ENCODE measurements at regions not wholly inside any gene's neighbourhood (a gene's known extent, or its start where the extent isn't known, plus 50 kb on each side); places are given as distances from the start of the nearest gene placed in this dataset.

- no peaks in the 10 kb centered on the region for H3F3A ChIP-seq (replicated peaks; ENCODE audit: insufficient read depth)
- ChIA-PET POLR2A (no interaction called here), CTCF (interaction anchor here (0.6 to 5.6 kb wide), 14 partner anchors 13 to 979 kb away, joined by 3 to 341 read pairs (median 14); partner anchors contain the start of genes CYRIA and MYCN)
- H4K20me1 ChIP-seq (ENCODE audit: insufficient read depth): no peaks in the 10 kb centered on the region
- TF ChIP-seq MAX (IDR thresholded peaks at IDR 0.05; ENCODE audit: low read depth) (no peak), RFX5 (IDR thresholded peaks at IDR 0.05; ENCODE audit: low read length) (no peak), TEAD4 (IDR thresholded peaks at IDR 0.05; ENCODE audit: borderline replicate concordance, insufficient read depth) (no peak), REST (IDR thresholded peaks at IDR 0.05; ENCODE audit: low read depth, low read length) (no peak), JUND (IDR thresholded peaks at IDR 0.05) (no peak), MXI1 (IDR thresholded peaks at IDR 0.05; ENCODE audit: low read depth, low read length) (no peak), SIN3A (IDR thresholded peaks at IDR 0.05; ENCODE audit: borderline replicate concordance, low read depth, low read length) (no peak), GATA2 (CRISPR knock-in tag; IDR thresholded peaks at IDR 0.05) (no peak), POLR2AphosphoS5 (IDR thresholded peaks at IDR 0.05; ENCODE audit: low read depth, low read length) (no peak), RCOR1 (IDR thresholded peaks at IDR 0.05; ENCODE audit: low read length) (no peak), FOSL2 (IDR thresholded peaks at IDR 0.05; ENCODE audit: borderline replicate concordance, low read depth) (no peak)
- TF ChIP-seq, protein P1, sequence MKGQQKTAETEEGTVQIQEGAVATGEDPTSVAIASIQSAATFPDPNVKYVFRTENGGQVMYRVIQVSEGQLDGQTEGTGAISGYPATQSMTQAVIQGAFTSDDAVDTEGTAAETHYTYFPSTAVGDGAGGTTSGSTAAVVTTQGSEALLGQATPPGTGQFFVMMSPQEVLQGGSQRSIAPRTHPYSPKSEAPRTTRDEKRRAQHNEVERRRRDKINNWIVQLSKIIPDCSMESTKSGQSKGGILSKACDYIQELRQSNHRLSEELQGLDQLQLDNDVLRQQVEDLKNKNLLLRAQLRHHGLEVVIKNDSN (IDR thresholded peaks at IDR 0.05; ENCODE audit: borderline replicate concordance, low read depth): no peak
- H3K79me2 ChIP-seq (ENCODE audit: insufficient read depth): no peaks in the 10 kb centered on the region
- H3K27me3 ChIP-seq (ENCODE audit: insufficient read depth): no peaks in the 10 kb centered on the region; the same call in 1 of the 2 replicates
- H3K9ac ChIP-seq: no peak overlapping the region
- no peak overlapping the region for H3K4me3 ChIP-seq (ENCODE audit: low read depth in 2 of 2, low read length in 1 of 2)
- no peaks in the 10 kb centered on the region for H3K36me3 ChIP-seq (replicated peaks in 1 of 2; ENCODE audit: control insufficient read depth in 1 of 2, insufficient read depth in 2 of 2, low read length in 1 of 2)
- H2AFZ ChIP-seq (ENCODE audit: low read depth): no peak overlapping the region
- peaks cover 0 to 6% of the 10 kb centered on the region in 2 experiments; a peak in 2 of 4 replicates for H3K4me1 ChIP-seq (ENCODE audit: control insufficient read depth in 1 of 2, insufficient read depth in 2 of 2, low read depth in 1 of 2, low read length in 1 of 2)
- no peak for DNase-seq
- no peaks in the 10 kb centered on the region for H3K9me2 ChIP-seq
- 47% methylated on average over 3 of the region's 3 CpGs for WGBS (ENCODE audit: low lambda C conversion rate)
- no peak overlapping the region for H3K27ac ChIP-seq (ENCODE audit: low read depth in 2 of 2, low read length in 1 of 2)
- H3K9me3 ChIP-seq: no peaks in the 10 kb centered on the region
- no peak overlapping the region for H3K4me2 ChIP-seq
These were observed 50.4 kb downstream of the CYRIA start for GRCh38 chr2:16615246-16615645.

DNA sequence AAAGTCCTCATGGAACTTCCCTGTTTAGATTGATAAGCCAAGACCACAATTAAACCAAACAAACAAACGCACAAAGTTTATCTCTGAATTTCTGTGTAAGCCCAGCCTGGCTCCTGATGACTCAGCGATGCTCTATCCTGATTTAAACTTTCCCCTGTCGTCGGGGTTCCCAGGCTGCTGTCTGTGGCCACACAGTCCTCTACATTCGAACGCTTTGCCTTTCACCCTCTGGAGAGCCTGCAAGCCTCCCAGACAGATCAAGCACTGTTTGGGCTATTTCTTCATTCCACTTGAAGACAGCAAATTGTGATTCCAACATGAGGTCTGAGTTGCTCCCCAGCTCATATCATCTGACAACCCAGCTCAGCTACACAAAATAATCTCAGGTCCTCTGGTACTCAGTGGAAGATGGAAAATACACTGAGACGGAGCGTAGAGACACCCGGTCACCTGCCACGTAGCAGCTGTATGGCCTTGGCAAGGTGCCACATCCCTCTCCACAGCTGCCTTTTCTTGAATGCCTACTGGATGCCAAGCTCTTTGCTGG, 51.2 kb downstream of the CYRIA start:
- TF ChIP-seq RCOR1 (IDR thresholded peaks at IDR 0.05; ENCODE audit: low read length) (no peak), IRF3 (IDR thresholded peaks at IDR 0.05; ENCODE audit: low read depth, low read length) (no peak), NRF1 (IDR thresholded peaks at IDR 0.05; ENCODE audit: low read depth, low read length) (no peak), EP300 (IDR thresholded peaks at IDR 0.05; ENCODE audit: borderline replicate concordance in 1 of 2, low read depth in 1 of 2, low read length in 1 of 2) (no peak), TEAD4 (IDR thresholded peaks at IDR 0.05; ENCODE audit: borderline replicate concordance, insufficient read depth) (no peak), MEF2A (IDR thresholded peaks at IDR 0.05; ENCODE audit: borderline replicate concordance, low read depth) (no peak), PBX3 (IDR thresholded peaks at IDR 0.05) (no peak), GATA2 (CRISPR knock-in tag; IDR thresholded peaks at IDR 0.05) (no peak)
- TF ChIP-seq, protein P2, sequence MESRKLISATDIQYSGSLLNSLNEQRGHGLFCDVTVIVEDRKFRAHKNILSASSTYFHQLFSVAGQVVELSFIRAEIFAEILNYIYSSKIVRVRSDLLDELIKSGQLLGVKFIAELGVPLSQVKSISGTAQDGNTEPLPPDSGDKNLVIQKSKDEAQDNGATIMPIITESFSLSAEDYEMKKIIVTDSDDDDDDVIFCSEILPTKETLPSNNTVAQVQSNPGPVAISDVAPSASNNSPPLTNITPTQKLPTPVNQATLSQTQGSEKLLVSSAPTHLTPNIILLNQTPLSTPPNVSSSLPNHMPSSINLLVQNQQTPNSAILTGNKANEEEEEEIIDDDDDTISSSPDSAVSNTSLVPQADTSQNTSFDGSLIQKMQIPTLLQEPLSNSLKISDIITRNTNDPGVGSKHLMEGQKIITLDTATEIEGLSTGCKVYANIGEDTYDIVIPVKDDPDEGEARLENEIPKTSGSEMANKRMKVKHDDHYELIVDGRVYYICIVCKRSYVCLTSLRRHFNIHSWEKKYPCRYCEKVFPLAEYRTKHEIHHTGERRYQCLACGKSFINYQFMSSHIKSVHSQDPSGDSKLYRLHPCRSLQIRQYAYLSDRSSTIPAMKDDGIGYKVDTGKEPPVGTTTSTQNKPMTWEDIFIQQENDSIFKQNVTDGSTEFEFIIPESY (IDR thresholded peaks at IDR 0.05; ENCODE audit: borderline replicate concordance, low read depth): no peak
- no peak overlapping the region for H3K27ac ChIP-seq (ENCODE audit: low read depth in 2 of 2, low read length in 1 of 2)
- H4K20me1 ChIP-seq (ENCODE audit: insufficient read depth): no peaks in the 10 kb centered on the region
- no peaks in the 10 kb centered on the region for H3K9me2 ChIP-seq
- no peaks in the 10 kb centered on the region for H3K79me2 ChIP-seq (ENCODE audit: insufficient read depth)
- no peaks in the 10 kb centered on the region; the same call in 1 of the 2 replicates for H3K27me3 ChIP-seq (ENCODE audit: insufficient read depth)
- no peak overlapping the region for H3K9ac ChIP-seq
- ChIA-PET CTCF (interaction anchor here (0.9 to 5.6 kb wide), 28 partner anchors 8 to 695 kb away, joined by 3 to 341 read pairs (median 8); partner anchors contain the start of genes CYRIA and MYCN), POLR2A (interaction anchor here (2.4 kb wide), 1 partner anchor 142 kb away, joined by 12 read pairs; no protein-coding TSS in a partner anchor)
- H2AFZ ChIP-seq (ENCODE audit: low read depth): no peak overlapping the region
- WGBS (ENCODE audit: low lambda C conversion rate): 52% methylated on average over 10 of the region's 10 CpGs
- no peaks in the 10 kb centered on the region for H3F3A ChIP-seq (replicated peaks; ENCODE audit: insufficient read depth)
- H3K4me1 ChIP-seq (ENCODE audit: control insufficient read depth in 1 of 2, insufficient read depth in 2 of 2, low read depth in 1 of 2, low read length in 1 of 2): peaks cover 0 to 6% of the 10 kb centered on the region in 2 experiments; a peak in 2 of 4 replicates
- no peaks in the 10 kb centered on the region for H3K36me3 ChIP-seq (replicated peaks in 1 of 2; ENCODE audit: control insufficient read depth in 1 of 2, insufficient read depth in 2 of 2, low read length in 1 of 2)
- no peak for DNase-seq
- no peaks in the 10 kb centered on the region for H3K9me3 ChIP-seq
- H3K4me2 ChIP-seq: no peak overlapping the region
- H3K4me3 ChIP-seq (ENCODE audit: low read depth in 2 of 2, low read length in 1 of 2): no peak overlapping the region
